H9 (cell line): ENCODE measurements at regions not wholly inside any gene's neighbourhood (a gene's known extent, or its start where the extent isn't known, plus 50 kb on each side); places are given as distances from the start of the nearest gene placed in this dataset.

Experiments
- DNase-seq: peaks from one replicate; pipeline ENCODE4 v3.0.0-alpha.2; 2017
- H2AFZ ChIP-seq: one replicate; pipeline ENCODE4 v1.6.1; 2013; ENCODE audit warnings: mild to moderate bottlenecking, low read length, control low read depth, moderate library complexity
- H2AK5ac ChIP-seq: 2 replicates; pipeline ENCODE4 v1.6.1; 2013; ENCODE audit warnings: low read length, control low read depth, mixed read lengths; ENCODE audit not compliant: insufficient read length
- H2BK120ac ChIP-seq: one replicate; pipeline ENCODE4 v1.6.1; 2013; ENCODE audit warnings: low read depth, mild to moderate bottlenecking, low read length, control low read depth, inconsistent platforms; ENCODE audit not compliant: poor library complexity, severe bottlenecking
- H2BK12ac ChIP-seq: 2 replicates; pipeline ENCODE4 v1.6.1; 2013; ENCODE audit warnings: low read length, control low read depth, mixed read lengths, low read depth; ENCODE audit not compliant: insufficient read length
- H2BK15ac ChIP-seq: 2 replicates; pipeline ENCODE4 v1.6.1; 2013; ENCODE audit warnings: low read depth, low read length, control low read depth
- H2BK20ac ChIP-seq: one replicate; pipeline ENCODE4 v1.6.1; 2013; ENCODE audit warnings: low read depth, mild to moderate bottlenecking, low read length, control low read depth, inconsistent platforms; ENCODE audit not compliant: poor library complexity, severe bottlenecking
- H2BK5ac ChIP-seq: 2 replicates; pipeline ENCODE4 v1.6.1; 2013; ENCODE audit warnings: low read length, control low read depth, mixed read lengths; ENCODE audit not compliant: insufficient read length
- H3K14ac ChIP-seq: 2 replicates; pipeline ENCODE4 v1.6.1; 2013; ENCODE audit warnings: low read length, control low read depth; ENCODE audit not compliant: insufficient read depth
- H3K18ac ChIP-seq: 2 replicates; pipeline ENCODE4 v1.6.1; 2013; ENCODE audit warnings: low read depth, mild to moderate bottlenecking, mixed read lengths, low read length, control low read depth; ENCODE audit not compliant: insufficient read length
- H3K23ac ChIP-seq: 2 replicates; pipeline ENCODE4 v1.6.1; 2013; ENCODE audit warnings: low read length, control low read depth, mixed read lengths, low read depth; ENCODE audit not compliant: insufficient read length
- H3K23me2 ChIP-seq: 2 replicates; pipeline ENCODE4 v1.6.1; 2013; ENCODE audit warnings: low read depth, mild to moderate bottlenecking, mixed read lengths, low read length, control low read depth; ENCODE audit not compliant: insufficient read length, poor library complexity, severe bottlenecking
- H3K27ac ChIP-seq: 2 replicates; pipeline ENCODE4 v1.5.1; 2013; ENCODE audit warnings: low read length, control low read depth, mixed read lengths, low read depth; ENCODE audit not compliant: insufficient read length
- H3K27me3 ChIP-seq: 2 replicates; pipeline ENCODE4 v1.6.1; 2013; ENCODE audit warnings: low read length, control low read depth, inconsistent platforms; ENCODE audit not compliant: insufficient read depth
- H3K4ac ChIP-seq: 2 replicates; pipeline ENCODE4 v1.6.1; 2013; ENCODE audit warnings: low read depth, mild to moderate bottlenecking, control low read depth, inconsistent platforms, low read length, moderate library complexity
- H3K4me1 ChIP-seq: 2 replicates; pipeline ENCODE4 v1.6.1; 2013; ENCODE audit warnings: low read length, control low read depth, inconsistent platforms; ENCODE audit not compliant: insufficient read depth
- H3K4me2 ChIP-seq: 2 replicates; pipeline ENCODE4 v1.6.1; 2013; ENCODE audit warnings: low read length, control low read depth, mixed read lengths; ENCODE audit not compliant: insufficient read length, insufficient read depth
- H3K56ac ChIP-seq: 2 replicates; pipeline ENCODE4 v1.6.1; 2013; ENCODE audit warnings: low read depth, mild to moderate bottlenecking, mixed read lengths, low read length, control low read depth; ENCODE audit not compliant: insufficient read length
- H3K79me1 ChIP-seq: 2 replicates; pipeline ENCODE4 v1.6.1; 2013; ENCODE audit warnings: low read depth, mild to moderate bottlenecking, moderate library complexity, low read length, control low read depth, inconsistent platforms; ENCODE audit not compliant: insufficient read depth, poor library complexity, severe bottlenecking
- H3K79me2 ChIP-seq: 2 replicates; pipeline ENCODE4 v1.6.1; 2013; ENCODE audit warnings: low read length, control low read depth, inconsistent platforms; ENCODE audit not compliant: insufficient read depth
- H3K9ac ChIP-seq: 2 replicates; pipeline ENCODE4 v1.6.1; 2013; ENCODE audit warnings: low read length, control low read depth, mixed read lengths; ENCODE audit not compliant: insufficient read length; ENCODE audit errors: extremely low read depth
- H3K9me3 ChIP-seq: one replicate; pipeline ENCODE4 v1.6.1; 2013; ENCODE audit warnings: low read depth, low read length, inconsistent platforms; ENCODE audit not compliant: control insufficient read depth
- H3T11ph ChIP-seq: one replicate; pipeline ENCODE4 v1.6.1; 2013; ENCODE audit warnings: mild to moderate bottlenecking, low read length, control low read depth, inconsistent platforms
- H4K20me1 ChIP-seq: one replicate; pipeline ENCODE4 v1.6.1; 2013; ENCODE audit not compliant: control insufficient read depth, insufficient read length, insufficient read depth
- H4K5ac ChIP-seq: 2 replicates; pipeline ENCODE4 v1.6.1; 2013; ENCODE audit warnings: low read depth, mild to moderate bottlenecking, mixed read lengths, low read length, control low read depth; ENCODE audit not compliant: insufficient read length
- H4K8ac ChIP-seq: replicated peaks from 2 replicates; pipeline ENCODE4 v1.6.1; 2013; ENCODE audit warnings: low read length, control low read depth, mixed read lengths, low read depth; ENCODE audit not compliant: insufficient read length
- H4K91ac ChIP-seq: 2 replicates; pipeline ENCODE4 v1.6.1; 2013; ENCODE audit warnings: low read depth, mild to moderate bottlenecking, moderate library complexity, mixed read lengths, low read length, control low read depth; ENCODE audit not compliant: insufficient read length
- H3K27ac Mint-ChIP-seq, 3 experiments: 2 replicates in 2 of 3; 3 replicates in 1 of 3; pipeline ENCODE4 v1.8.0; 2020 to 2021; ENCODE audit warnings: mixed read lengths in 3 of 3, mild to moderate bottlenecking in 1 of 3, moderate library complexity in 1 of 3
- H3K27me3 Mint-ChIP-seq: 2 replicates; pipeline ENCODE4 v1.8.0; 2021; ENCODE audit warnings: low read depth, mild to moderate bottlenecking, moderate library complexity, mixed read lengths
- H3K36me3 Mint-ChIP-seq, 3 experiments: 2 replicates in 2 of 3; 3 replicates in 1 of 3; pipeline ENCODE4 v1.8.0; 2020 to 2021; ENCODE audit warnings: low read depth in 3 of 3, mixed read lengths in 3 of 3; ENCODE audit not compliant: insufficient read depth in 1 of 3
- H3K4me1 Mint-ChIP-seq, 2 experiments: 2 replicates each; pipeline ENCODE4 v1.8.0; 2020; ENCODE audit warnings: mixed read lengths in 2 of 2
- H3K4me3 Mint-ChIP-seq, 2 experiments: 2 replicates in 1 of 2; 3 replicates in 1 of 2; pipeline ENCODE4 v1.8.0; 2020 to 2021; ENCODE audit warnings: mild to moderate bottlenecking in 2 of 2, mixed read lengths in 2 of 2, moderate library complexity in 1 of 2
- H3K9me3 Mint-ChIP-seq, 2 experiments: 2 replicates in 1 of 2; 3 replicates in 1 of 2; pipeline ENCODE4 v1.8.0; 2020; ENCODE audit warnings: mild to moderate bottlenecking in 2 of 2, mixed read lengths in 2 of 2, moderate library complexity in 1 of 2
- CTCF ChIP-seq: fragments of 200-600 bp; sonication (generic); conservative IDR thresholded peaks from 3 replicates; pipeline ENCODE4 v1.8.0; 2021; ENCODE audit warnings: antibody characterized with exemption, mild to moderate bottlenecking
- WGBS: extraction: QIAGEN DNeasy Blood & Tissue Kit; methylation state at CpG from one replicate; pipeline ENCODE4 v1.1.7; 2013; ENCODE audit warnings: missing lambda C conversion rate, low lambda C conversion rate, mixed read lengths; ENCODE audit not compliant: insufficient read length; ENCODE audit errors: extremely low coverage; 5-methylcytosine and 5-hydroxymethylcytosine counted together

- no CpG with 5 or more reads among the region's 2 CpGs for WGBS
- Histone ChIP-seq H2AK5ac (no peak overlapping the region), H2BK15ac (no peak overlapping the region), H4K5ac (no peak overlapping the region), H4K91ac (no peak overlapping the region), H2BK12ac (no peak overlapping the region), H3K79me1 (no peaks in the 10 kb centered on the region), H4K8ac (no peak overlapping the region), H3K27ac (no peak overlapping the region), H2AFZ (no peak overlapping the region), H3K14ac (no peak overlapping the region), H3K4me2 (no peak overlapping the region), H3K9ac (no peak overlapping the region), H3K18ac (no peak overlapping the region), H2BK20ac (no peak overlapping the region), H3K23ac (no peak overlapping the region), H3K27me3 (no peaks in the 10 kb centered on the region), H3K79me2 (no peaks in the 10 kb centered on the region), H4K20me1 (no peaks in the 10 kb centered on the region), H3T11ph (no peak overlapping the region), H3K9me3 (no peaks in the 10 kb centered on the region), H3K23me2 (no peaks in the 10 kb centered on the region), H3K56ac (no peak overlapping the region), H2BK5ac (no peak overlapping the region), H2BK120ac (no peak overlapping the region), H3K4me1 (no peaks in the 10 kb centered on the region), H3K4ac (no peak overlapping the region)
- Mint-ChIP-seq H3K4me1 (peaks cover 5 to 12% of the 10 kb centered on the region in 2 experiments), H3K27ac (no peak overlapping the region), H3K27me3 (no peaks in the 10 kb centered on the region), H3K9me3 (no peaks in the 10 kb centered on the region), H3K4me3 (no peak overlapping the region), H3K36me3 (no peaks in the 10 kb centered on the region)
- TF ChIP-seq CTCF, result no peak
- no peak for DNase-seq
These were observed 342.3 kb upstream of the TMEFF2 start for GRCh38 chr2:192536922-192537624.
